ENCODE measurements at regions not wholly inside any gene's neighbourhood (a gene's known extent, or its start where the extent isn't known, plus 50 kb on each side); places are given as distances from the start of the nearest gene placed in this dataset.
"Not testable (repeated sequence)": the region's sequence is repeated elsewhere in the genome, so short reads cannot be mapped to it uniquely, and the experiment has no call there.

DNA sequence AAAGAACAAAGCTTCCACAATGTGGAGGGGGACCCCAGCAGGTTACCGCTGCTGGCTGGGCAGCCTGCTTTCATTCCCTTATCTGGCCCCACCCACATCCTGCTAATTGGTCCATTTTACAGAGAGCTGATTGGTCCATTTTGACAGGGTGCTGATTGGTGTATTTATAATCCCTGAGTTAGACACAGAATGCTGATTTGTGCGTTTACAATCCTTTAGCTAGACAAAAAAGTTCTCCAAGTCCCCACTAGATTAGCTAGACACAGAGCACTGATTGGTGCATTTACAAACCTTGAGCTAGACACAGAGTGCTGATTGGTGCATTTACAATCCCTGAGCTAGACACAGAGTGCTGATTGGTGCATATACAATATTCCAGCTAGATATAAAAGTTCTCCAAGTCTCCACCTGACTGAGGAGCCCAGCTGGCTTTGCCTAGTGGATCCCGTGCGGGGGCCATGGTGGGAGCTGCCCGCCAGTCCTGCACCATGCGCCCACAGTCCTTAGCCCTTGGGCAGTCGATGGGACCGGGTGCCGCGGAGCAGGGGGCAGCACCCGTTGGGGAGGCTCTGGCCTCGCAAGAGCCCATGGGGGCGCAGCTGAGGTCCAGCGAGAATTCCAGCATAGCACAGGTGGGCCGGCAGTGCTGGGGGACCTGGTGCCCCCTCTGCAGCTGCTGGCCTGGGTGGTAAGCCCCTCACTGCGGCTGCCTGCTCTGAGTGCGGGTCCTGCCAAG lies 88.8 kb upstream of the MYLIP start:
- H3K4me3 ChIP-seq (ENCODE audit: low read length); H3K36me3 ChIP-seq (ENCODE audit: control insufficient read depth, insufficient read depth, low read length, severe bottlenecking); H3K9me3 ChIP-seq (ENCODE audit: control insufficient read depth, low read length); H3K9ac ChIP-seq (ENCODE audit: low read length); DNase-seq (ENCODE audit: low read depth): not testable (repeated sequence)
- H3K27me3 ChIP-seq (replicated peaks; ENCODE audit: control insufficient read depth, insufficient read depth, low read length): peaks cover 10% of the 10 kb centered on the region
- peaks cover 16% of the 10 kb centered on the region for H3K4me1 ChIP-seq (ENCODE audit: control insufficient read depth, insufficient read depth, low read length)

DNA sequence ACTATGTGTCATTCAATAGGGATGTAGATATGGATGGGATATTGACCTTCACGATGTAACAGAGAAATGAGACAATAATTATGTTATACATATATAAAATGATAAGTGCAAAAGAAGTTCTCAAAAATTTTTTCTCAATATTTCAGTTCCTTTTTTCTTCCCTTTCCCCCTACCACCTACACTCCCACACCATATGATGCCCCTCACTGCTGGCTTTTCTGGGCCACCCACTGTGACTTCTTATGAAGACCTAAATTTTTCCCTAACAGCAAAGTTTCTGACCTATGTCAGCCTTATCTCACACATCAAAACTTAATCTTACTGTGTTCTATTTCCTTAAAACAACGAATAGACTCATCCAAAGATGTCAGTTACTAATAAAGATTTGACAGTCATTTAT lies 89.9 kb upstream of the MYLIP start:
- DNase-seq (ENCODE audit: low read depth): no peak
- peaks cover 16% of the 10 kb centered on the region for H3K27me3 ChIP-seq (replicated peaks; ENCODE audit: control insufficient read depth, insufficient read depth, low read length)
- H3K4me3 ChIP-seq (ENCODE audit: low read length): no peak overlapping the region
- no peaks in the 10 kb centered on the region for H3K9me3 ChIP-seq (ENCODE audit: control insufficient read depth, low read length)
- no peaks in the 10 kb centered on the region for H3K36me3 ChIP-seq (ENCODE audit: control insufficient read depth, insufficient read depth, low read length, severe bottlenecking)
- H3K9ac ChIP-seq (ENCODE audit: low read length): no peak overlapping the region
- peaks cover 11% of the 10 kb centered on the region for H3K4me1 ChIP-seq (ENCODE audit: control insufficient read depth, insufficient read depth, low read length)

DNA sequence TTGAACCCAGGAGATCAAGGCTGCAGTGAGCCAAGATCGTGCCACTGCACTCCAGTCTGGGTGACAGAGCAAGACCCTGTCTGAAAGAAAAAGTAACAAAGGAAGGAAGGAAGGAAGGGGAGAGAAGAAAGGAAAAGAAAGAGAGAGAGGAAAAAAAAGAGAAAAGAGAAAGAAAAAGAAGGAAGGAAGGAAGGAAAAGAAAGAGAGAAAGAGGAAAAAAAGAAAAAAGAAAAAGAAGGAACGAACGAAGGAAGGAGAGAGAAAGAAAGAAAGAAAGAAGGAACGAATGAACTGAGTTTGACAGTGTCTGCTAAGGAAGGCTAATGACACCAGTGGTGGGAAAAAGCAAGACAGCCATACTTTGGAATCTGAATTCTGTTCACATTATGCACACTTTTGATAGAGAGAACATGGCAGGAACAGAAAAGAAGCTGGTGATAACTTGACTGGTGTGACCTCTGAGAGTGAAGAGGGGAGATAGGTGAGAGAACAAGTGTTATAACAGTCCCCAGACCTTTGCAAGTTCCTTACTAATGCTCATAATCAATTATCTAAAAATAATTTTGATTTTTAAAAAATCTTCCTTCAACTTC lies 93.3 kb upstream of the MYLIP start:
- Histone ChIP-seq H3K36me3 (ENCODE audit: control insufficient read depth, insufficient read depth, low read length, severe bottlenecking) (no peaks in the 10 kb centered on the region), H3K27me3 (replicated peaks; ENCODE audit: control insufficient read depth, insufficient read depth, low read length) (peaks cover 19% of the 10 kb centered on the region), H3K9ac (ENCODE audit: low read length) (no peak overlapping the region), H3K4me3 (ENCODE audit: low read length) (no peak overlapping the region), H3K4me1 (ENCODE audit: control insufficient read depth, insufficient read depth, low read length) (no peaks in the 10 kb centered on the region), H3K9me3 (ENCODE audit: control insufficient read depth, low read length) (peaks cover 10% of the 10 kb centered on the region)
- DNase-seq (ENCODE audit: low read depth): no peak

DNA sequence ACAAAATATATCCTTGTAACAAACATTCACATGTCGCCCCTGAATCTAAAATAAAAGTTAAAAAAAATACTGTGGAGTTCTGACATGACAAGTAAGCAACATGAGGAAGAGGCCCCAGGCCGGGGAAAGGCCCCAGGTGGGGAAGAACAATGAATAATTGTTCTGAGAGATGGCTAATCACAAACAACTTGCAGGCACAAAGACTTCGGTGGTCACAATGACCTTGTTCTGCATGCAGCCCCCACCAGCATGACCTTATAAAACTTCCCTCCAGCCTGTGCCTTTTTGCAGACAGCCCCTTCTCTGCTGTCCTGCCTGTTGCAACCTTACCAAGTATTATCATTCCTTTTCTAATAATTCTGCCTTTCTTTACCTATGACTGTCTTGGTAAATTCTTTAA lies 95.7 kb upstream of the MYLIP start:
- Histone ChIP-seq H3K4me1 (ENCODE audit: control insufficient read depth, insufficient read depth, low read length) (no peaks in the 10 kb centered on the region), H3K36me3 (ENCODE audit: control insufficient read depth, insufficient read depth, low read length, severe bottlenecking) (no peaks in the 10 kb centered on the region), H3K27me3 (replicated peaks; ENCODE audit: control insufficient read depth, insufficient read depth, low read length) (peaks cover 14% of the 10 kb centered on the region), H3K4me3 (ENCODE audit: low read length) (no peak overlapping the region), H3K9me3 (ENCODE audit: control insufficient read depth, low read length) (peaks cover 10% of the 10 kb centered on the region), H3K9ac (ENCODE audit: low read length) (no peak overlapping the region)
- DNase-seq (ENCODE audit: low read depth): no peak

DNA sequence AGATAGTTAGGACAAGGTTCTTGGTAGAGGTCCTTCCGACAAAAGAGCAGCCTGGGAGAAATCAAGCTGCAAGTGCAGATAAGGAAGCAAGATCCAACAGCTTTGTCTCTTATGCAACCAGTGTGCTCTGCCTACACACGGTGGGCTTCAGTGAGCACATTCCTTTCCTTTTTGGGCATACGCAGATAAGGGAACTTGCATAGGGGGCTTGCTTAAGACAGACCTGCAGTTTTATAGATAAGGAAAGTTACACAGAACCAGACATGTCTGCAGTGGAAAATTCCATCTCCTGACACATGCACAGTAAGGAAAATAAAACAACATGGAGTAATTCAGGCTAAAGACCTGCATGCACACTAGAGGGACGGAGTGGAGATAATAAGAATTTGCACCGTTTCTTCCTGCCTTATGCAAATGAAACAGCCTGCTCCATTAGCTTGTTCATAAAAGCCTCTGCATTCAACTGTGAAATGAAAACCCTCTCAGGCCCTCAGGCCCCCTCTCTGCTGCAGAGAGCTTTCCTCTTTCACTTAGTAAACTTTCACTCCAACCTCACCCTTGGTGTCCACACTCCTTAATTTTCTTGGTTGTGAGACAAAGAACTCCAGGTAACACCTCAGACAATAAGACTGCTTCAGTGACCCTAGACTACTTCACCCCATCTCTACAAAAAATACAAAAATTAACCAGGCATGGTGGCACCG lies 97.5 kb upstream of the MYLIP start:
- DNase-seq (ENCODE audit: low read depth): no peak
- Histone ChIP-seq H3K4me1 (ENCODE audit: control insufficient read depth, insufficient read depth, low read length) (no peaks in the 10 kb centered on the region), H3K27me3 (replicated peaks; ENCODE audit: control insufficient read depth, insufficient read depth, low read length) (peaks cover 9% of the 10 kb centered on the region), H3K9me3 (ENCODE audit: control insufficient read depth, low read length) (peaks cover 10% of the 10 kb centered on the region), H3K4me3 (ENCODE audit: low read length) (no peak overlapping the region), H3K36me3 (ENCODE audit: control insufficient read depth, insufficient read depth, low read length, severe bottlenecking) (no peaks in the 10 kb centered on the region), H3K9ac (ENCODE audit: low read length) (no peak overlapping the region)

DNA sequence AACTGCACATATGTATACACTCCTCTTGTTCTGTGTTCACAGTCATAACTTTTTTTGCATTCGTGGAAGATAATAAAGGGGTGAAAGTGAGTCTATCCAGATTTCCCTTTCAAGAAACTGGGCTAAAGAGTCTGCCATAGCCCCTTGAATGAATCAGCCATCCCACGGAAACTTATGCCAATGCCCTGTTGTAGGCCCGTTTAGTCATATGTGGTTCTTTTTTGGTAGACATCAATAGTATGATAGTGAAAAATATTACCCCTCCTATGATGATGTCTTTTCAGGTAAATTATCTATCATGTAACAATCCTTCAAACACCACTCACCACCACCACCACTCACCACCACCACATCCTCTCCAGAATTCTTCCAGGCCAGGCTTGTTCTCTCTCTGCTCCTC lies 99.9 kb upstream of the MYLIP start:
- Histone ChIP-seq H3K4me3 (ENCODE audit: low read length) (no peak overlapping the region), H3K27me3 (replicated peaks; ENCODE audit: control insufficient read depth, insufficient read depth, low read length) (peaks cover 4% of the 10 kb centered on the region), H3K9me3 (ENCODE audit: control insufficient read depth, low read length) (peaks cover 10% of the 10 kb centered on the region), H3K36me3 (ENCODE audit: control insufficient read depth, insufficient read depth, low read length, severe bottlenecking) (no peaks in the 10 kb centered on the region), H3K4me1 (ENCODE audit: control insufficient read depth, insufficient read depth, low read length) (no peaks in the 10 kb centered on the region), H3K9ac (ENCODE audit: low read length) (no peak overlapping the region)
- DNase-seq (ENCODE audit: low read depth): no peak

DNA sequence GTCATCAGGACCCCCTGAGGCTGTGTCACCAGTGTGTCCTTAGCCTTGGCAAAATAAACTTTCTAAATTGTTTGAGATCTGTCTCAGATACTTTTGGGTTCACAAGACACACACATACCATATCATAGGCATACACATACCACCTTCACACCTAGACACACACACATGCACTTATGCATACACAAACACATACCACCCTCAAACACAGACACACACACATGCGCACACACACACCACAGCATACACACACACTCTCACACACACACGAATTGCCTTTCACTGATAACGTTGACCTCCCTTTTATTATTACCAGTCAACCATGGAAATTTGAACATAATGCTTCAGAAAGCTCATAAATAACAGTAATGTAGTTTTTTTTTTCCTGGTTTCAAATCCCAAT lies 108.6 kb upstream of the MYLIP start:
- H3K27me3 ChIP-seq (replicated peaks; ENCODE audit: control insufficient read depth, insufficient read depth, low read length): peaks cover 3% of the 10 kb centered on the region
- H3K4me1 ChIP-seq (ENCODE audit: control insufficient read depth, insufficient read depth, low read length): no peaks in the 10 kb centered on the region
- H3K9ac ChIP-seq (ENCODE audit: low read length): no peak overlapping the region
- DNase-seq (ENCODE audit: low read depth): no peak
- no peaks in the 10 kb centered on the region for H3K36me3 ChIP-seq (ENCODE audit: control insufficient read depth, insufficient read depth, low read length, severe bottlenecking)
- H3K4me3 ChIP-seq (ENCODE audit: low read length): no peak overlapping the region
- H3K9me3 ChIP-seq (ENCODE audit: control insufficient read depth, low read length): no peaks in the 10 kb centered on the region

DNA sequence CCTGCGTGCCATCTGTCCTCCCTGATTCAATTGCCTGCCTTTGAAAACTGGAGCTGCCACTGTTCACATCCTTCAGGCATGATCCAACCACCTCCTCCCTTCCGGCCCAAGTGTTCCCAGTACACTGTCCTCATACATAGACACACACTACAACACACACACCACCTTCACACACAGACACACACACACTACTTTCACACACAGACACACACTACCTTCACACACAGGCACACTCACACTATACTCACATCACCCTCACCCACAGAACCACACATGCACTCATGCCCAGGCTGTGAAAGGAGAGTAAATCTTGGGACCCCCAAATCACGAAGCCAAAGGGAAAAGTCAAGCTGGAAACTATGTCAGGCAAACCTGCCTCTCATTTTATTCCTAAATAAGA lies 109.4 kb upstream of the MYLIP start:
- Histone ChIP-seq H3K36me3 (ENCODE audit: control insufficient read depth, insufficient read depth, low read length, severe bottlenecking) (no peaks in the 10 kb centered on the region), H3K9me3 (ENCODE audit: control insufficient read depth, low read length) (no peaks in the 10 kb centered on the region), H3K4me1 (ENCODE audit: control insufficient read depth, insufficient read depth, low read length) (no peaks in the 10 kb centered on the region), H3K9ac (ENCODE audit: low read length) (no peak overlapping the region), H3K27me3 (replicated peaks; ENCODE audit: control insufficient read depth, insufficient read depth, low read length) (peaks cover 3% of the 10 kb centered on the region), H3K4me3 (ENCODE audit: low read length) (no peak overlapping the region)
- no peak for DNase-seq (ENCODE audit: low read depth)

DNA sequence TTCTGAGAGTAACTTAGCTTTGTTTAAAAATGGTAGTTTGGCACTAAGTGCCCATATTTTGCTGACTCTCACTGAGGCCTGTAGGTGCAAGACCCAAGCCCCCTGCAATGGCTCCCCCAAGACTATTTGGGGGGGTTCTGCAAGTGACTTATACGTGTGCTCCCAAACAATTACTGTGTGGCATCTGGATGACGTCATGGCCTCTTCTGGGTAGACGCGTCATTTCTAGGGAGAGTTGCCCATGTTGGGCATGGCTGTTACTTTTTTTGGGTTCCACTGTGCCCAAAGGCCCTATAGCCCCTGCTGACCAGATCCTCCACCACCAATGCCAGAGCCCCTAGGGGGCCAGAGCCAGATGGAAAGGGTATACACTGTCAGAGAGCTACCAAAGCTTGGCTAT lies 110.3 kb upstream of the MYLIP start:
- Histone ChIP-seq H3K36me3 (ENCODE audit: control insufficient read depth, insufficient read depth, low read length, severe bottlenecking) (no peaks in the 10 kb centered on the region), H3K9me3 (ENCODE audit: control insufficient read depth, low read length) (no peaks in the 10 kb centered on the region), H3K27me3 (replicated peaks; ENCODE audit: control insufficient read depth, insufficient read depth, low read length) (peaks cover 3% of the 10 kb centered on the region), H3K9ac (ENCODE audit: low read length) (no peak overlapping the region), H3K4me1 (ENCODE audit: control insufficient read depth, insufficient read depth, low read length) (no peaks in the 10 kb centered on the region), H3K4me3 (ENCODE audit: low read length) (no peak overlapping the region)
- no peak for DNase-seq (ENCODE audit: low read depth)

DNA sequence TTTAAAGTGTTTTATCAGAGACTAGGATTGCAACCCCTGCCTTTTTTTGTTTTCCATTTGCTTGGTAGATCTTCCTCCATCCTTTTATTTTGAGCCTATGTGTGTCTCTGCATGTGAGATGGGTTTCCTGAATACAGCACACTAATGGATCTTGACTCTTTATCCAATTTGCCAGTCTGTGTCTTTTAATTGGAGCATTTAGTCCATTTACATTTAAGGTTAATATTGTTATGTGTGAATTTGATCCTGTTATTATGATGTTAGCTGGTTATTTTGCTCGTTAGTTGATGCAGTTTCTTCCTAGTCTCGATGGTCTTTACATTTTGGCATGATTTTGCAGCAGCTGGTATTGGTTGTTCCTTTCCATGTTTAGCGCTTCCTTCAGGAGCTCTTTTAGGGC lies 114.6 kb upstream of the MYLIP start:
- H3K4me3 ChIP-seq (ENCODE audit: low read length); H3K36me3 ChIP-seq (ENCODE audit: control insufficient read depth, insufficient read depth, low read length, severe bottlenecking); H3K9me3 ChIP-seq (ENCODE audit: control insufficient read depth, low read length); H3K9ac ChIP-seq (ENCODE audit: low read length); DNase-seq (ENCODE audit: low read depth); H3K27me3 ChIP-seq (replicated peaks; ENCODE audit: control insufficient read depth, insufficient read depth, low read length); H3K4me1 ChIP-seq (ENCODE audit: control insufficient read depth, insufficient read depth, low read length): not testable (repeated sequence)

DNA sequence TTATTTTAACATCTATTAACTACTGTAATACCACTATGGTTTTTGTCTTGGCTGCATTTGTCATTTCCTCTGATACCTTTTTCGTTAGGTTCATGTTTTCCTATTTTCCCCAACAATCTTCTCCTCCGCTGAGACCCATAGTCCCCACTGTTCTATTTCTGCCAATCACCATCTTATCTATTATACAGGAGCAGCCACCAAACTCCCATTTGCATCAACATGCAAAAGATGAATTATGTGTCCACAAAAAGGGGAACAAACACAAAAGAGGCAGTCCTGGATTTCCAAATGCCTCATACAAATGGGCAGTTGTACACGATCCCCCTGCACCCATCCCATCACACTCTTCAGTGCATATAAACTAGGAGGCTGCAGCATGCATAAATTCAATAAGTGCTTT lies 121.7 kb upstream of the MYLIP start:
- no peak for DNase-seq (ENCODE audit: low read depth)
- peaks cover 11% of the 10 kb centered on the region for H3K4me1 ChIP-seq (ENCODE audit: control insufficient read depth, insufficient read depth, low read length)
- no peaks in the 10 kb centered on the region for H3K27me3 ChIP-seq (replicated peaks; ENCODE audit: control insufficient read depth, insufficient read depth, low read length)
- no peak overlapping the region for H3K4me3 ChIP-seq (ENCODE audit: low read length)
- H3K9ac ChIP-seq (ENCODE audit: low read length): no peak overlapping the region
- no peaks in the 10 kb centered on the region for H3K9me3 ChIP-seq (ENCODE audit: control insufficient read depth, low read length)
- no peaks in the 10 kb centered on the region for H3K36me3 ChIP-seq (ENCODE audit: control insufficient read depth, insufficient read depth, low read length, severe bottlenecking)

Measured in adipocyte (in vitro differentiated cells).